NCI-H2107 (cell line): ENCODE measurements at regions not wholly inside any gene's neighbourhood (a gene's known extent, or its start where the extent isn't known, plus 50 kb on each side); places are given as distances from the start of the nearest gene placed in this dataset.
"Not testable (repeated sequence)": the region's sequence is repeated elsewhere in the genome, so short reads cannot be mapped to it uniquely, and the experiment has no call there.

Experiments
- DNase-seq: peaks from one replicate; lab custom pipeline; 2025; lab: John Stamatoyannopoulos, UW

DNA sequence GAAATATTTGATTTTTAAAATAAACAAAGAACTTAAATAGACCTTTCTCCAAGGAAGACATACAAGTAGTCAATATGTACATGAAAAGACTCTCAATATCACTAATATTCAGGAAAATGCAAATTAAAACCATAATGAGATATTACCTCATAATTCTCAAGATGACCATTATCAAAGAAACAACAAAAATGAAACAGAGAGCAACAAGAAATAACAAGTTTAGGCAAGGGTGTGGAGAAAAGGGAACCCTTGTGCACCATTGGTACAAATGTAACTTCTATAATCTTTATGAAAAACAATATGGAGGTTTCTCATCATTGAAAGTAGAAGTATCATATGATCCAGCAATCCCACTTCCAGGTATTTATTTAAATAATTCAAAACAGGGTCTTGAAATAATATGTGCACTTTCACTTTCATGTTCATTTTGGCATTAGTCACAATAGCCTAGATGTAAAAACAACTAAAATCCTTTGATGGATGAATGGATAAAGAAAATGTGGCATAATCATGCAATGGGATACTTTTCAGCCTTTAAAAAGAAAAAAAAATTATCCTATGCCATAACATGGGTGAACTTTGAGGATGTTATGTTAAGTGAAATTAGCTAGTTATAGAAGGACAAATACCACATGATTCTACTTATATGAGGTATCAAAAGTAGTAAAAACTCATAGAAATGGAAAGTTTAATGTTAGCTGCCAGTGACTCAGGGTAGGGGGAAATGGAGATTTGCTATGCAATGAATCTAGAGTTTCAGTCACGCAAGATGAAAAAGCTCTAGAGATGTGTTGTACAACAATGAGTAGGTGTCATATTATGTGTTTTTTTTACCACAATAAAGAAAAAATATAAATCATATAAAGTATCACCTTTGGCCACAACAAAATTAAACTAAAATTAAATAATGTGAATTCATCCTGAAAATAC, 114.5 kb upstream of the LYPLAL1 start:
- DNase-seq: no peak

DNA sequence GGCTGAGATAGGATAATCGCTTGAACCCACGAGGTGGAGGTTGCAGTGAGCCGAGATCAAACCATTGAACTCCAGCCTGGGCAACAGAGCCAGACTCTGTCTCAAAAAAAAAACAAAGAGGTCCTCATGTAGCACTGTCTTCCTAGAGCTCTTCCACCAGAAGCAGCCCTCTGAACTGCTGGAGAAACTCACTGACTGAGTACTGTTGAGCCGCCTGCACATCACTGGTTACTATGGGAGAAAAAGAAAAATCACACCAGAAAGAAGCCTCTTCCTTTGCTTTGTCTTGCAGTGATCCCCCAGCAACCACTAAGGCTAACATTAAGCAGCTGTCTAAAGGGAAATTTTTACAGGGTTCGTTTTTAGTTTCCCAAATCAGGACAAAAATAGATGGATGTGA, 112.9 kb upstream of the LYPLAL1 start:
- no peak for DNase-seq

DNA sequence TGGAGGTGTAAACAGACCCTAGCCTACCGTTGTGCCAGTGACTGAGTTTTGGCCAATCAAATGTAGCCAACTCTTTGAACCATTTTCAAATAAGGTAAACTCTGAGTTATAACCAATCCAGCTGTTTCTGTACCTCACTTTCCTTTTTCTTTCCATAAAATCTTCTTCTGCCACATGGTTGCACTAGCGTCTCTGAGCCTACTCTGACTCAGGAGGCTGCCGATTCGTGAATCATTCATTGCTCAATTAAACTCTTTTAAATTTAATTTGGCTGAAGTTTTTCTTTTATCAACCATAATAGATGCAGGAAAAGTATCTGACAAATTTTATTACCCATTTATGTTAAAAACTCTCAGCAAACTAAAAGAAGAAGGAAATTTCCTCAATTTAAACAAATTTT, 111.5 kb upstream of the LYPLAL1 start:
- DNase-seq: no peak

DNA sequence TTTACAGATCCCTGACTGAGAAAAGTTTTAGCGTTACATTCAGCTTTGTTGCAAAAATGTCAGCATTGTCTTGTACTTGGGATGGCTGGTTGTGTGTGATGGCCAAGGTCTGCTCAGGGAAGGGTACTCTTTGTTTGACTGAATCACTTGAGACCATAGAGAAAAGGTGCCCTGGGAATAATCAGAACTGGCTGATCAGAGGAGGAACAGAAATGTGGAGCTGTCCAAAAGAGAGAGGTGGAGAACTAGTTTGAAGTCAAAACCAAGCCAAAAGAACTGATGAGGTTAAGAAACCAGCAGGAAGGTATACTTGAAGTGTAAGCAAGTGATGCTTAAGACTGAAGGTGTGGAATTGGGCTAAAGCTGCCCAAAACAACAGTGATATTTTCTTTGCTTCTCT, 107.6 kb upstream of the LYPLAL1 start:
- DNase-seq: no peak

DNA sequence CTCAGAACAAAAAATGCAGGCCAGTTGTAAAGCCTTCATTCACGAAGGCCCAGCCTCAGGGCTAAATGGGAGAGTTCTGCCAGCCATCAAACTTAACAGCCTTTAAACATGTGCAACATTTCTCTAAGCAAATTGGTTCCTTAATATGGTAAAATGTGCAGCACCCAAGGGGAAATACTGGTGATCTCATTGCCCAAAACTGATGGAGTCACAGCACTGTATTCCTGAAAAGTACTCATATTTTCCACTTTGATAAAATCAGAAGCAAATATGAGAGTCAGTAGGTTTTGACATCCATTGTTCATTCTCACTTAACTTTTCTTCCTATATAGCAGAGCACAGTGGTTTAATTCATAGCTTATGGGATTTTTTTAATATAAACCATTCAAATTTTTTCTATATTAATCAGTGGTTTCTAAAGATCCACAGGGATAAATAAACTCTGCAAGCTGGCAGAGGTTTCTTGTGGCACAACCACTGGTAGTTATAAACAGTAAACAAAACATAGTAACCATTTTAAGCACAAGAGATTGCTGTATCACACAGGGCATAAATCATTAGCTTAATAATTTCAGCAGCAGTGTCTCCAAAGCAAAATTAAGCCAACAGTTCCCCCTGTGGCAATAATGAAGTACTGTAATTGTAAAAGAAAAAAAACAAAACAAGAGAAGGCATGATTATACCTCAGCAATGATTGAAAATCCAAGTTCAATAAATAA, 106.9 kb upstream of the LYPLAL1 start:
- DNase-seq: no peak

DNA sequence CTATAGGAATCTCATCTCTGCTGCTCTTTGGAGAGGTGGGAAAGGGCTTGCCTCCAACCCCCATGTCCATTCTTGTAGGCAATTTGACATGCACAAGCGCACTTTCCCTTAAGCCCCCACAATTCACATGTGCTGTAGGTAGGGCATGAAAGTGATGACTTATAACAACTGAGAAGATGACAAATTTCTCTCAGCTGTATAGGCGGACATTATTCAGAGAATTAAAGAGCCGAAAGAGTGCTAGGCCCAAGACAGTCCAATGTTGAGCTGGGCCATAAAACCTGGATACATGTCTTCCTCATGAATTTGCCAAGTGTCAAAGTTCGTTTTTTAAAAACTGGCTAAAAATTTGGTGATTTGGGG, 106.3 kb upstream of the LYPLAL1 start:
- DNase-seq: no peak

DNA sequence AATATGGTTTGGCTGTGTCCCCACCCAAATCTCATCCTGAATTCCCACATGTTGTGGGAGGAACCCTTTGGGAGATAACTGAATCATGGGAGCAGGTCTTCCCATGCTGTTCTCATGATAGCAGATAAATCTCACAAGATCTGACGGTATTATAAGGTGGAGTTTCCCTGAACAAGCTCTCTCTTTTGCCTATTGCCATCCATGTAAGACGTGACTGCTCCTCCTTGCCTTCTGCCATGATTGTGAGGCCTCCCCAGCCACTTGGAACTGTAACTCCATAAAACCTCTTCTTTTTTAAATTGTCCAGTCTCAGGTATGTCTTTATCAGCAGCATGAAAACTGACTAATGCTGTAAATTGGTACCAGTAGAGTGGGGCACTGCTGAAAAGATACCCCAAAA, 103.3 kb upstream of the LYPLAL1 start:
- not testable (repeated sequence) for DNase-seq

DNA sequence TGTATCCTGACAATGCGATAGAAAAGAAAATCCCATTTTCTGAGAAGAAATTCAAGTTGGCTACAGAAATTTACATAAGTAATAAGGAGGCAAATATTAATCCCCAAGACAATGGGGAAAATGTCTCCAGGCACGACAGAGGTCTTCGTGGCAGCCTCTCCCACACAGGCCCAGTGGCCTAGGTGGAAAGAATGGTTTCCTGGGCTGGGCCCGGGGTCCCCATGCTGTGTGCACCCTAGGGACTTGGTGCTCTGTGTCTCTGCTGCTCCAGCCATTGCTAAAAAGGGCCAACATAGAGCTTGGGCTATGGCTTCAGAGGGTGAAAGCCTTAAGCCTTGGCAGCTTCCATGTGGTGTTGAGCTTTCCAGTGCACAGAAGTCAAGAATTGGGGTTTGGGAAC, 102.5 kb upstream of the LYPLAL1 start:
- no peak for DNase-seq

DNA sequence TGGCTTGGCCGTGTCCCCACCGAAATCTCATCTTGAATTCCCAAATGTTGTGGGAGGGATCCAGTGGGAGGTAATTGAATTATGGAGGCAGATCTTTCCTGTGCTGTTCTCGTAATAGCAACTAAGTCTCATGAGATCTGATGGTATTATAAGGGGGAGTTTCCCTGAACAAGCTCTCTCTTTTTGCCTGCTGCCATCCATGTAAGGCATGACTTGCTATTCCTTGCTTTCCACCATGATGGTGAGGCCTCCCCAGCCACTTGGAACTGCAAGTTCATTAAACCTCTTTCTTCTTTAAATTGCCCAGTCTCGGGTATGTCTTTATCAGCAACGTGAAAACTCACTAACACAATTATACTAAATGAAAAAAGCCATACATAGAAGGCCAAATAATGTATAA, 101.3 kb upstream of the LYPLAL1 start:
- no peak for DNase-seq

DNA sequence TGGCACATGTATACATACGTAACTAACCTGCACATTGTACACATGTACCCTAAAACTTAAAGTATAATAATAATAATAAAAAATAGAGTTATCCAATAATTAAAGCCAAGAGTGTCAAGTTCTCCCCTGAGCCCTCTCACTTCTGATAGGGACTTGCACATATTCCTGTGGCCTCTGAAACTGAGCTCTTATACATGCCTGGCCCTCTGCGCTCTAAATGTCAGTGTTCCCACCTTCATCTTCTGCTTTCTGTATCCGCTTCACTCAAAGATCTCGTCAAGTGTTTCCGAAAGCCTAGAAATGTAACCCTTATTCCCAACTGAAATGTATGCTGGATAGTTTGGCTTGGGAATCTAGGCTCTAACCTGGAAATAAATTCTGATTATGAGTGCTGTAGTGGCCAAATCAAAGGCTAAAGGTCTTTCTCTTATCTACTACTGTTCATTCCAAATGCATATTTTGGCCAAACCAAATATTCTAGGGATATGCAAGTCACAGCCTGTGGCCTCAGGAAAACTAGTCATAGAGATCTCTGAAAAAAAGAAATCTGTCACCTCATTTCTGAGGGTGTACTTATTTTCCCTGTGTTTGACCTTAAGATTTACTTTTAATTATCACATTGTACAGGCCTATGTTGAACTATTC, 99.5 kb upstream of the LYPLAL1 start:
- no peak for DNase-seq

DNA sequence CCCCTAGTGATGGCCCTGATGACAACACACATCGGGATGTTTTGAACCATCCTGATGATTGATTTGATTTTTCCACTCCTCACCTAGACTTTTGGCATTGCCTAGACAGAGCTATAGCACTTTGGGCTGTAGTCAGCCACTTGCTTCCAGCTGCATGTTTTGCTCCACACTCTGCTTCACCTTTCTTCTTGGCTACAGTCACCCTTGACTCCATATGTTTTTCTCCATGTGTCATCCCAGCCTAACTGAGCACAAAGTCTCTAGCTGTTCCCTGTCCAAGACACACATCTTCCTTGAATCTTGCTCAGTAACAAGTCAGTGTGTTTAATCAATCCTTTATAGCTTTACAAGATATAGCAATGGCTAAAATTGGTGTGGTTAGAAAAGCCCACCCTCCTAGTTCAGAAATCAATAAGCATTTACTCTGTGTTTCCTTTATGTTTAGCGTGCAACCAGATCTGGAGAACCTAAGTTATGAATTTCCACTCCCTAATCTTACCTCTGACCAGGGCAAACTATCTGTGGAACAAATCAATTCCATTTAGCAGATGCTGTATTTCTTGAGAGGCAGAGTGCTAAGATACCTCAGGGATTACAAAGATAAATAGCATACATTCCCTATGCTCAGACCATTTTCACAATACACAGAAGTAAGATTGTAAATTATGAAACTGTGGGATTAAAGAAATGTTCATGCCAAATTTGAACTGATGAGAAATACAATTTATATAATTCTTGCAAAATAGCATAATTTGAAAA, 98.4 kb upstream of the LYPLAL1 start:
- no peak for DNase-seq

DNA sequence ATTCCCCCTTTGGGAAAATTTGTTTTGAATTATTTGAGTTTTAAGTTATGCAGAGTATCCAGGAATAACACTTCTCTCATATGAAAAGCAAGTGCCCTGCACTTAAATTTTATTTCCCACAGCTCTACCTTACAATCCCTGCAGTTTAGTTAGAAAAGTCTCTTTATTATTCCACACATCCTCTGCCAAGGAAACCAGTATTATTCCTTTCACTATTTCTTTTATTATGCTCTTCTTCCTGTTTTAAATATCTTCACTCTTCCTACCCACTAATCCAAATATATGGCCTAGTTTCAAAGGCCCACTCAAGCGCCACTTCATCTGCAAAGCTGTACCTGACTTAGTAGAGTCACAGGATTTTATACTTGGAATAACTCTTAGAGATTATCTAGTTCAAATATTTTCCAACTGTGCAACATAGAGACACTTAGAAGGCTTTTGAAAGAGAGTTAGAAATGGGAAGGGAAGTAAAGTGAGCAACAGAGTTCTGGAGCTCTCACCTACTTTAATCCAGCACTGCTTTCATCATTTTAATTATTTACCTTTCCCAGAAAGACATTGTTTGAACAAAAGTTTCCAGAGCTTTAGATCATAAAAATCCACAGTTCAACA, 97.2 kb upstream of the LYPLAL1 start:
- no peak for DNase-seq

DNA sequence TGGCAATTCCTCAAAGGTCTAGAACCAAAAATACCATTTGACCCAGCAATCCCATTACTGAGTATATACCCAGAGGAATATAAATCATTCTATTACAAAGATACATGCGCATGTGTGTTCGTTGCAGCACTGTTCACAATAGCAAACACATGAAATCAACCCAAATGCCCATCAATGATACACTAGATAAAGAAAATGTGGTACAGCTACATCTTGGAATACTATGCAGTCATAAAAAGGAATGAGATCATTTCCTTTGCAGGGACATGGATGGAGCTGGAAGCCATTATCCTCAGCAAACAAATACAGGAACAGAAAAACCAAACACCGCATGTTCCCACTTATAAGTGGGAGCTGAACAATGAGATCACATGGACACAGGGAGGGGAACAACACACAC, 95.9 kb upstream of the LYPLAL1 start:
- not testable (repeated sequence) for DNase-seq

DNA sequence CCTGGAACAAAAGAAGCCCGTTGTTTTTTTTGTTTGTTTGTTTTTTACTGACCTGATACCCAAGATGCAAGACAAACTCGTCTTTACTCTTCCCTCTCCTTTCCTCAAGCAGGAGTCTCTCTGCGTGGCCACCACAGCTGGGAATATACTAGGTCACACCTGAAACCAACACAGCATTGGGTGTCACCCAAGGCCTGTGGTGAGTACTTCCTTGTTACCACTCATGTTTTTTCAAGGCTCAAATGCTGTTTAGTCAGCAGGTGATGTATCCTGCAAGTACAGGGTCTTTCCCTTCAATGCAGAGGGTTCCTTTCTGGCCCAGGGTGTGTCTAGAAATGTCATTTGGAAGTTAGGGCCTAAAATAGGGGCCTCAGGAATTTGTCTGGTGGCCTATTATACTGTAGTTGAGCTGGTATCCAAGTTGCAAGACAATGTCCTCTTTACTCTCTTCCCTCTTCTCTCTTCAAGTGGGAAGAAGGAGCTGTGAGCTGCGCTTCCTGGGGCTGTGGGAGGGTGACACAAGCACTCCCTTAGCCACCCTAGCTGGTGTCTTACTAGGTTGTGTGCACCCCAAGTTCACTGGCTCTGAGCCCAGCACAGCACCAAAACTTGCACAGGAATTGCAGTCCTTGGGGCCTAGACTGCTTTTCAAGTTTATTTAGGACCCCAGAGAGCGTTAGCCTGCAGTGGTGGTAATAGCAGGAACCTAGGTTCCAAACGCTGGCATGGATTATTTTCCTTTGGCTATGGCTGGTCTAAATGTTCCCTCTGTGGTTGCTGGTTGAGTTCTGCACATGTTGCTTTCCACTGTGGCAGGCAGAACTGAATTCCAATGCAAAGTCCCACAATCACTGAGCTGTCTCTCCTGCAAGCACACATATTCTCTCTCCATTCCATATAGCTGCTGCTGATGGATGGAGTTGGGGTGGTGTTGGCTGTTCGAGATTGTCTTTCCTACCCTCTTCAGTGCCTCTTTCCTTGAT, 91.4 kb upstream of the LYPLAL1 start:
- no peak for DNase-seq

DNA sequence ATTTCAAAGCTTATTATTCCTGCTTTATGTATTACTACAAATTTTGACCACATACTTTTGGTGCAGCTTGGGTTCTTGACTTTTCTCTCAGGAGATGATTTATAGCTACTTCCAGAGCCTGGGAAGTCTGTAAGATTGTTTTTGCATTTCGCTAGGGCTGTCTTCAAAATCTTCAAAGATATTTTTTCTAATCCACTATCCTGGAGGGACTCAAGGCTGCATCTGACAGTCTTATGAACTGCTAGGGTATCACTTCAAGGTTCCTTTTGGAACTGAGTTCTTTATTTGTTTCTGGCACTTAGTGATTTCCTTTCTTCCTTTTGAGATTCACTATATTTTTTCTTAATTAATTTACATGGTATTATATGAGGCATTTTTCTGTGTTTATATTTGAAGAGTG, 90.0 kb upstream of the LYPLAL1 start:
- no peak for DNase-seq

DNA sequence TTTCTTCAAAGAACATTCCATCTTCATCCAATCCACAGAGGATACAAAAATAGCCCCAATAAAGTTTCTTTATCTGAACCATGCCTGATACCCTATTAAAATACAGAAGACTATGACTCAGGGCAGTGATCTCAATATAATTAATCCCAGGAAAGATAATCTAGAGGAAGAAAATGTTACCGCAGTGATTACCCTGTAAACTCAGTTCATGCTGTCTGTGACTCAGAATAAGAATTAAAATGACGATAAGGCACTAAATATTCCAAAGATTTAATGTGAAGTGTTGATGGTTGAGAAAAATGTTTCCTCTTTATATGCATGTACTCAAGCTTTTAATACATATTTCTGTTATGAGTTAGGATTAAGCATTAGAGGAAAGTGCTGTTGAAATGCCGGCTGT, 88.6 kb upstream of the LYPLAL1 start:
- DNase-seq: no peak

DNA sequence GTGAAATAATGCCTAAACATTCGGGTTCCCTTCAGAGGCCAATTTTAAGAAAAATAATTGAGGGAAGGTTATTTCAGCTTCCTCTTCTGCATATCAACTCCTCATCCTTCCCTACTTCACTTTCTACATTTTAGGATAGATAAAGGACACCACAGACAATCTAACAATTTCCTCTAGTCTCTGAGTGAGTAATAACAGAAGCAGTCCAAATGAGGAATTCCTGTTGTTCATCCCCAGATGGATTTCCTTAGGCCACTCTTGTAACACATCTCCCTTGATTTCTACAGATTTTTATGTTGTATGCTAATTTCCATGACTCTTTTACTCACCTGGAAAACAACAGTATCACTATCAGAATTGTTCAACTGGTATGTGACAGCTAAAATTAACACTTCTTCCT, 87.7 kb upstream of the LYPLAL1 start:
- DNase-seq: no peak

DNA sequence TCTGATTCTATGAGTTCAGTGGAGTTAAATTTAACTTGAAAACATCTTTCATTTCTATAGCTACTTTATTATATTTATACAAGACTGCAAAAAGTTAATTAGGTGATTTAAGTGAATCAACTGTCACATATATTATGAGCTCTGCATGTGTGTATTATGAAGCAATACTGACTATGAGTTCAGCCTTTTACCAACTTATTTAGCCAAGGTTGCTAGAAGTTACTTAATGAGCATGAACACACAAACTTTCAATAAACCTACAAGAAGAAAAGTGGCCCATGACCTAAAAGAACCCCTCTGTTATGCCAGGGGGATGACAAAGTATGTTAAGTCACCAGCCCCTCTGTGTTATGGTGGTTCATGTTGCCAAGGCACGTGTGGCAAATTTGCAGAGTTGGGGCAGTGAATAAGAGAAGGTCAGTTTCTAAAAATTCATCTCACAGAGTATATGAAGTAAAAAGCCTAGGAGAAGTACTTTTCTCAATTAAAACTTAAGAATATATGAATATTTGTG, 86.7 kb upstream of the LYPLAL1 start:
- DNase-seq: no peak

DNA sequence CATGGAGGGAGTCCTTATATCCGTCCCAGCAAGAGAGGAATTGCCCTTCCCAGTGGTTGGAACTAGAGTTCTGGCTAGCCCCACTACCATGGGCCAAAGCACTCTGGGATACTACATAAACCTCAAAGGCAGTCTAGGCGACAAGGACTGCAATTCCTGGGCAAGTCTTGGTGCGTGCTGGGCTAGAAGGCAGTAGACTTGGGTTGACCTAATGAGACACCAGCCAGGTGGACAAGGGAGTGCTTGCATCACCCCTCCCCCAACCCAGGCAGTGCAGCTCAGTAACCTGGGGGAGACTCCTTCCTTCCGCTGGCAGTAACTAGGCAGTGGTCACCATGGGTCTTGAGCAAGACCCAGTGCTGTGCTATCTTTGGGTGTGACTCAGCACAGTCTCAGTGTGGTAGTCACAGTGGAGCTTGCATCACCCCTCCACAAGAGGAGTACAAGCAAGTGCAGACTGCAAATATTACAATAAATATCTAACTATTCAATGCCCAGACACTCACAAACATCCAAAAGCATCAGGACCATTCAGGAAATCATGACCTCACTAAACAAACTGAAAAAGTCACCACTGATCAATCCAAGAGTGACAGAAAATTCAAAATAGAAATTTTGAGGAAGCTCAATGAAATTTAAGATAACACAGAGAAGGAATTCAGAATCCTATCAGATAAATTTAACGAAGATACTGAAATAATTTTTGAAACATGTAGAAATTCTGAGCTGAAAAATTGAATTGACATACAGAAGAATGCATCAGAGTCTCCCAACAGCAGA, 84.7 kb upstream of the LYPLAL1 start:
- no peak for DNase-seq

DNA sequence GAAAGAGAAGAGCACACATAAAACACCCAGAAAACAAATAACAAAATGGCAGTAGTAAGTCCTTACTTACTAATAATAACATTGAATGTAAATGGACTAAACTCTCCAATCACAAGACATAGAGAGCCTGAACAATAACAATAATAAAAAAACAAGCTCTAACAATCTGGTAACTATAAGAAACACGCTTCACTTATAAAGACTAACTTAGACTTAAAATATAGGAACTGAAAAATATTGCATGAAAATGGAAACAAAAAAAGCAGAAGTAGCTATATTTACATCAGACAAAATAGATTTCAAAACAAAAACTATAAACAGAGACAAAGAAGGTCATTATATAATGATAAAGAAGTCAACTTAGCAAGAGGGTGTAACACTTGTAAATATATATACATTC, 83.1 kb upstream of the LYPLAL1 start:
- DNase-seq: no peak
